Fibroblast of the conjunctiva (primary cell): ENCODE measurements at regions not wholly inside any gene's neighbourhood (a gene's known extent, or its start where the extent isn't known, plus 50 kb on each side); places are given as distances from the start of the nearest gene placed in this dataset.
"Not testable (repeated sequence)": the region's sequence is repeated elsewhere in the genome, so short reads cannot be mapped to it uniquely, and the experiment has no call there.

Source experiments
- DNase-seq: peaks from one replicate; pipeline ENCODE4 v3.0.0-alpha.2; 2010; ENCODE audit warnings: low read depth

GRCh38 chr15:77838595-77838994 lies 205.9 kb upstream of the LINGO1 start:
- DNase-seq, result no peak

- DNase-seq, result no peak
Observed at GRCh38 chr15:77838061-77838460, 205.3 kb upstream of the LINGO1 start.

DNA sequence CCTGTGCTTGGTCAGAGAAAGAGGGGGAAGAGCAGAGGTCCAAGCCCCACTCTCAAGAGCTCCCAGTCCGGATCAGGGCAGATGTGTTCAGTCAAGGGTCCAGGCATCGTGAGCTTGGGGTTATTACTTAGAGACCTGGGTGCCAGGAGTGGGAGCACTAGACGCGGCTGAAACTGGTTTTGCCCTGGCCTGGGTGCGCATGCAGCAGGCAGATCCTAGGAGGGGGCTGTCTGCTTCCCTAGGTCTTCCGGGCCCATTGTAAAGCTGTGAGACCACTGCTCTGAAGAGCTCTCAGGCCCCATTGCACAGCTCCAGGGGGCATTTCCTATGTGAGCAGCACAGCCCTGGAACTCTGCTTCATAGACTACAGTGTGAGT lies 204.9 kb upstream of the LINGO1 start:
- DNase-seq, result no peak

DNA sequence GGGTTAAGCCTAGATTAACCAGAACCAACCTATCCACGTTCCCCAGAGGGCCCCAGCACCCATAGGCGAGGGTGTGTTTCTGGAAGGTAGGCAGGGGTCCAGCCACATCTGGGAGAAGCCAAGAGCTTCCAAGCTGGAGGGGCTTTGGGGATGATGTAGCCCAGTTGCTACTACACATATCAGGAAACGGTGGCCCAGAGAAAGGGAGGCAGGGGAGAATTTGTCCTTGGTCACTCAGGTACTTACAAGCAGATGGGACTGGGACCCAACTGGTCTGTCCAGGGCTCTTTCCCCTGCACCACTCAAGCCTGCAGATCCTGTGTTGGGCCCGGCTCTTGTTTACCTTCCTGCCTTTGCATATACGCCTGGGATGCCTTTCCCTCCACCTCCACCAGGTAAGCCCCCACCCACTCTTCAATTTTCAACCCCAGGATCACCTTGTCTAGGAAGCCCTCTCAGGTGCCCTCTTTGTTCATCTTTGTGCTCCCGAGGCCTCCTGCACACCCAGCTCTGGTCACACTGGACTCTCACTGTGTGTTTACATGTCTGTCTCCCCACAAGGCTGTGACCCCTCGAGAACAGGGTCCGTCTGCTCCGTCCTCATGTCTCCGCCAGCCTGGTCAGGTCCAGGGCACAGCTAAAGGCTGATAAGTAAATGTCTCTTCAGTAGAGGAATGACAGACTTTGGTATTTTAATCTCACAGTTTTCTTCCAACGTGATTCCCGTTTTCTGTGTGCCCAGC lies 204.4 kb upstream of the LINGO1 start:
- DNase-seq, result no peak

- no peak for DNase-seq
Observed at GRCh38 chr15:77836121-77836692, 203.5 kb upstream of the LINGO1 start.

DNA sequence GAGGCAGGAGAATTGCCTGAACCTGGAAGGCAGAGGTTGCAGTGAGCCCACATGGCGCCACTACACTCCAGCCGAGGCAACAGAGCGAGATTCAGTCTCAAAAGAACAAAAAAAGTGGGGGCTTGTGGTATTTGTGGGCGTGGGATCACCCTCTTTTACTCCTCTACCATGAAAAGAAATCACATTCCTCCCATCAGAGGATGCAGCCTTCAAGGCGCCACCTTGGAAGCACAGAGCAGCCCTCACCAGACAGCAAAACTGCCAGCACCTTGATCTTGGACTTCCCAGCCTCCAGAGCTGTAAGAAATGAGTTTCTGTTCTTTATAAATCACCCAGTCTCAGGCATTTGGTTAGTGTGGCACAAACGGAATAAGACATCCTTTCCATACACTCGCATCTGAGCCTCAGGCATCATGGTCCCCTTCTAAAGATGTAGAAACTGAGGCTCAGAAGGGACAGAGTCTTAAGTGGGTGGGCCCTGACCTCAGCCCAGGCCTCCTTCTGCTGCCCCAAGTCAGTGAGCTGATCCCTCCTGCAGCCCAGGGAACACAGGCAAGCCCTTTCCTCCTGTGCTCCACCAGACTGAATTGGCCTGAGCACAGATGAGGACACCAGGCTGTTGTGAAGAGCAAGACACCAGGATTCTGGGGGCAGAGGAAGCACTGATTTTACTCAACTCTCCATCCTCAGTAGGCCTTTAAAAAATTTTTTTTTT lies 201.7 kb upstream of the LINGO1 start:
- no peak for DNase-seq

GRCh38 chr15:77832874-77833273 lies 200.2 kb upstream of the LINGO1 start:
- DNase-seq, result no peak

- no peak for DNase-seq
Observed at GRCh38 chr15:77831986-77832385, 199.3 kb upstream of the LINGO1 start.

DNA sequence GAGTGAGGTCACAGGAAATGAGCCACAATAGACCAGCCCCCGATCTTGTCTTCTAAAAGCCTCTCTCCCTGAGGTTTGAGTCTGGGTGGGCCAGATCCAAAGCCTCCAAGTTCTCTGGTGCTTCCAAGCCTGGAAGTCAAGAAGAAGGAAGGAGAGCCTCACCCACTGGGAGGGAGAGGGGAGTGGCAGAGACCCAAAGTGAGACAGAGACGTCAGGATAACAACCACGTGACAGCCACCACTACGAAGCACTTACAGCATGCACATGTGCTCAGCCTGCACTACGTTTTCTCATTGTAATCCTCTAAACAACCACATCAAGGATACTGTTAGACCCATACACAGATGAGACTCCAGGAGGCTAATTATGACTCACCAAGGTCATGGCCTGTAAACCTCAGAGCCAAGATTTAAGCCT lies 197.3 kb upstream of the LINGO1 start:
- peak; percentile 10 for DNase-seq

DNA sequence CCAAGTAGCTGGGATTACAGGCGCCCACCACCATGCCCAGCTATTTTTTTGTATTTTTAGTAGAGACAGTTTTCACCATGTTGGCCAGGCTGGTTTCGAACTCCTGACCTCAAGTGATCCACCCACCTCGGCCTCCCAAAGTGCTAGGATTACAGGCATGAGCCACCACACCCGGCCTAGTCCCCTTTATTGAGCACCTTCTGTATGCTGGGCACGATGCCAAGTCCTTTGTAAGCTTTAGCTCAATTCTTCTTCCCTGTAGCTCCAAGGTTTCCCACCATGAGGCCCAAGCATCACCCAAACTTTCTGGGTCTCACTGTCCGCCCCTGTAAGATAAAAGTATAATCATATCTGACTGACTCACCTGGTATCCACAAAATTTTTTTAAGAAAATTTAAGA lies 196.6 kb upstream of the LINGO1 start:
- not testable (repeated sequence) for DNase-seq

- no peak for DNase-seq
Observed at GRCh38 chr15:77827860-77828259, 195.1 kb upstream of the LINGO1 start.

DNA sequence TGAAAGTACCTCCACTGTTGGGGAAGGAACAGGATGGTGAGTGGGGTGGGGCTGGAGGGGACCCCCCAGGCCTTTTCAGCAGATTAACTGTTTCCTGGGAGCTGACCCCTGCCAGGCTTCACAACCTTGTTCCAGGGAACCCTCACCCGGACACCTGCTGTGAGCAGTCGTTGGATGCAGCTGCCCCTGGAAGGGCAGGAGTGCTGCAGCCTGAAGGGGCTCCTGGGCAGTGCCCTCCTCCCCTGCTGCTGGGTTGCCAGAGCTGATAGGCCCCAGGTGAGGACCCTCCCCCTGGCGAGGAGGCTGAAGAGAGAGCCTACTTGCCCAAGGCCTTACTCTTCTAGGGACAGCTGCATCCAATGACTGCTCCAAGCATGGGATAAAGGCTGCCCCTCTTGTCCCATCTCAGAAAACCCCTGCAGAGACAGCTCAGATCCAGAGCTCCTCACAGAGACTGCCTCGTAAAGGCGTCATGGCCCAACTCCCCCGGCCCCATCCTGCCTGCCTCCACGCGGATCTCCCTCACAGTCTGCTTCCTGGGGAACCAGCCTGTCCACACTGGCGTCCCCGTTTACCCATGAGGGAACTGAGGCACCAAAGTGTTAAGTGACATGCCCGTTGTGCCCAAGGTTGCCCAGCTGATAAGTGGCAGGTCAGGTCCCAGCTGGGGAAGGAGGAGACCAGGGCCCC lies 193.4 kb upstream of the LINGO1 start:
- DNase-seq, result no peak

GRCh38 chr15:77825546-77825945 lies 192.8 kb upstream of the LINGO1 start:
- no peak for DNase-seq

GRCh38 chr15:77825252-77825542 lies 192.5 kb upstream of the LINGO1 start:
- DNase-seq, result no peak

- DNase-seq, result no peak
Observed at GRCh38 chr15:77824361-77825251, 191.9 kb upstream of the LINGO1 start.

DNA sequence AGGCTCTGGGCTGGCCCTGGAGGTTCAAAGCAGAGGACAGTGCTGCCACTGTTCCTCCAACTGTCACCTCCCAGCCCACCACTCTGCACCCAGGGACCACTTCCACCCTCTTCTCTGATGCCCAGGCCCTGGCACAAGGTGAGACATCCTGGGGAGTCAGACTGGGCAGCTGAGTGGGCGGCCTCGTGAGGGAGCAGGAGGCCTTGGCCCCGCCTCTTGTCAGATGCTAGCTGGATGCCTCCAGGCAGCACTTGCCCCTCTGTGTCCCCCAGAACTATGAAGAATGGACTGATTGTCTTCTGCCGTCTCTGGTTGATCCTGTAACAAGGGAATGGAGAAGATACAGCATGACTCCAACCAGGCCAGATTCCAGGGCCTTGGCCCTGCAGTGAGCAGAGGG lies 191.0 kb upstream of the LINGO1 start:
- no peak for DNase-seq

- DNase-seq, result no peak
Observed at GRCh38 chr15:77822631-77823230, 190.0 kb upstream of the LINGO1 start.

GRCh38 chr15:77821959-77822256 lies 189.2 kb upstream of the LINGO1 start:
- DNase-seq, result no peak

DNA sequence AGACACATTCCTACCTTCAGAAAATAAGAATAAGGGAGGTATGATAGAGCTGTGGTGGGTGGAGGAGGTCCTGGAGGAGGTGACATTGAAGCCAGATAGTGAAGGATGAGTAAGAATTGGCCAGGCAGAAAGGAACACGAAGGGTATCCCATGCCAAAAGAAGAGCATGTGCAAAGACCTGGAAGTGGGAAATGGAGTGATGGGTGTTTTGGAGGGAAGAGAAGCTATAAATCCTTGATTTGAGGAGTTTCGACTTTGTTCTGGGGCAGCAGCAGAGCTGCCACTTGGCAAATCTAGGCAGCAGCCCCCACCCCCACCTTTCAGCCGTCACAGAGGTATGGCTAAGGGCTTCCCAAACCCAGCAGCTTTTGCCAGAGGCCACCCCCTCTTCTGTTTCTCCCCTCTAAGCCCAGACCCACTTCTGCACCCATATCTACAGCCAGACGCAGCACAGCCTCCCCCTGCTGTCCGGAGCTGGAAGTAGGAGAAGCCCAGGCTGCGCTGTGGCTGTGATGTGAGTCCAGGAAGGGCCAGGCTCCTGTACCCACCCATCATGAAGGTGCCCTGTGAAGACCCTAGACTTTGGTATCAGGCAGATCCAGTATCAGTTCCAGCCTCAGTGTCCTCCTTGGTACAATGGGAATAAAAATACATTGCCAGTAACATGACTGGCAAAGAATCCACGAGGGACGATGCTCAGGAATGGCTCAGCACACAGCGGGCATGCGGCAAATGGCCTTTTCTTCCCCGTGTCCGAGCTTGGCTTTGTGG lies 188.7 kb upstream of the LINGO1 start:
- DNase-seq, result peak; percentile 21

GRCh38 chr15:77819851-77820728 lies 187.4 kb upstream of the LINGO1 start:
- DNase-seq, result no peak
